H1 (cell line): ENCODE measurements at regions not wholly inside any gene's neighbourhood (a gene's known extent, or its start where the extent isn't known, plus 50 kb on each side); places are given as distances from the start of the nearest gene placed in this dataset.

Experiments used
- CTCF ChIA-PET: fragments of 300-600 bp; sonication (Branson Sonifier 250); formaldehyde crosslinking; loops from one replicate; lab custom pipeline; 2021; ENCODE audit not compliant: partially characterized antibody; lab: Charles Lee
- POLR2A ChIA-PET: fragments of 300-600 bp; sonication (Branson Sonifier 250); formaldehyde crosslinking; loops from one replicate; lab custom pipeline; 2021; ENCODE audit warnings: inconsistent platforms; ENCODE audit not compliant: partially characterized antibody; lab: Charles Lee
- DNase-seq, 2 experiments: peaks; one replicate each; pipeline versions ENCODE4 v3.0.0 to v3.0.0-alpha.2; 2010 to 2022; ENCODE audit warnings: low spot score in 2 of 2, low read depth in 1 of 2, mixed read lengths in 1 of 2
- FAIRE-seq: peaks from 2 replicates; lab custom pipeline; 2011; peaks lifted over from hg19 to GRCh38; lab: Jason Lieb, UNC
- H2AFZ ChIP-seq: 2 replicates; pipeline ENCODE4 v1.8.1; 2012; ENCODE audit warnings: low read length, inconsistent platforms
- H2AK5ac ChIP-seq: 2 replicates; pipeline ENCODE4 v1.6.1; 2013; ENCODE audit warnings: low read depth, low read length
- H2BK120ac ChIP-seq: replicated peaks from 2 replicates; pipeline ENCODE3; 2013; ENCODE audit warnings: low read depth, low read length, inconsistent platforms
- H2BK12ac ChIP-seq: 2 replicates; pipeline ENCODE4 v1.6.1; 2013; ENCODE audit warnings: low read depth, low read length
- H2BK15ac ChIP-seq: 2 replicates; pipeline ENCODE4 v1.6.1; 2013; ENCODE audit warnings: low read length
- H2BK20ac ChIP-seq: 2 replicates; pipeline ENCODE4 v1.6.1; 2013; ENCODE audit warnings: low read length
- H2BK5ac ChIP-seq: 2 replicates; pipeline ENCODE4 v1.6.1; 2013; ENCODE audit warnings: low read depth, low read length
- H3K14ac ChIP-seq: 2 replicates; pipeline ENCODE4 v1.6.1; 2013; ENCODE audit warnings: inconsistent platforms; ENCODE audit not compliant: insufficient read length
- H3K18ac ChIP-seq: 2 replicates; pipeline ENCODE4 v1.6.1; 2013; ENCODE audit warnings: low read length; ENCODE audit errors: extremely low read depth
- H3K23ac ChIP-seq: 2 replicates; pipeline ENCODE4 v1.6.1; 2013; ENCODE audit warnings: inconsistent platforms; ENCODE audit not compliant: insufficient read length
- H3K23me2 ChIP-seq: 2 replicates; pipeline ENCODE4 v1.6.1; 2013; ENCODE audit warnings: low read depth, low read length
- H3K27ac ChIP-seq: 2 replicates; pipeline ENCODE4 v1.6.1; 2011; ENCODE audit warnings: low read depth, low read length, inconsistent platforms
- H3K27me3 ChIP-seq, 4 experiments: replicated peaks in 1 of 4; 1 replicate in 1 of 4; 2 replicates in 3 of 4; pipeline versions ENCODE4 v1.6.1 to v1.8.1; 2011 to 2013; ENCODE audit warnings: low read length in 3 of 4, mild to moderate bottlenecking in 3 of 4, inconsistent platforms in 2 of 4, mixed read lengths in 2 of 4, moderate library complexity in 1 of 4; ENCODE audit not compliant: control insufficient read depth in 3 of 4, insufficient read depth in 3 of 4; ENCODE audit errors: extremely low read depth in 1 of 4
- H3K36me3 ChIP-seq, 4 experiments: 2 replicates each; pipeline versions ENCODE4 v1.6.1 to v1.8.1; 2011 to 2013; ENCODE audit warnings: mild to moderate bottlenecking in 4 of 4, low read length in 3 of 4, moderate library complexity in 2 of 4, control low read depth in 1 of 4, inconsistent platforms in 1 of 4; ENCODE audit not compliant: insufficient read depth in 4 of 4, control insufficient read depth in 2 of 4
- H3K4ac ChIP-seq: replicated peaks from 2 replicates; pipeline ENCODE3; 2013; ENCODE audit warnings: low read length, low read depth, mixed read lengths, inconsistent platforms; ENCODE audit not compliant: insufficient read length
- H3K4me1 ChIP-seq, 4 experiments: replicated peaks in 1 of 4; 1 replicate in 1 of 4; 2 replicates in 3 of 4; pipeline versions ENCODE4 v1.6.1 to v1.8.1; 2011 to 2013; ENCODE audit warnings: low read length in 3 of 4, inconsistent platforms in 2 of 4, mixed read lengths in 1 of 4; ENCODE audit not compliant: insufficient read depth in 4 of 4, control insufficient read depth in 3 of 4
- H3K4me2 ChIP-seq, 2 experiments: 2 replicates each; pipeline versions ENCODE4 v1.6.1 to v1.8.1; 2011 to 2013; ENCODE audit warnings: low read depth in 2 of 2, low read length in 2 of 2, control low read depth in 1 of 2, inconsistent platforms in 1 of 2, mild to moderate bottlenecking in 1 of 2; ENCODE audit not compliant: insufficient read depth in 1 of 2
- H3K4me3 ChIP-seq, 4 experiments: fragments of 200-600, 300-600 bp in 1 of 4; sonication (generic), shearing (Covaris generic), sonication (Bioruptor Twin) in 1 of 4; 2 replicates each; pipeline versions ENCODE4 v1.5.1 to v1.8.1; 2011 to 2016; ENCODE audit warnings: low read length in 4 of 4, low read depth in 3 of 4, control low read depth in 2 of 4, inconsistent platforms in 2 of 4, mild to moderate bottlenecking in 2 of 4, mixed read lengths in 1 of 4, moderate library complexity in 1 of 4; ENCODE audit not compliant: insufficient read depth in 2 of 4; ENCODE audit errors: extremely low read depth in 1 of 4
- H3K56ac ChIP-seq: replicated peaks from 2 replicates; pipeline ENCODE3; 2013; ENCODE audit warnings: low read depth, mild to moderate bottlenecking, mixed read lengths, low read length, inconsistent platforms; ENCODE audit not compliant: insufficient read length
- H3K79me1 ChIP-seq: 2 replicates; pipeline ENCODE4 v1.6.1; 2013; ENCODE audit warnings: low read depth, low read length, control low read depth
- H3K79me2 ChIP-seq, 2 experiments: 2 replicates each; pipeline versions ENCODE4 v1.6.1 to v1.8.1; 2012 to 2013; ENCODE audit warnings: low read length in 2 of 2, mild to moderate bottlenecking in 2 of 2, inconsistent platforms in 1 of 2; ENCODE audit not compliant: insufficient read depth in 2 of 2, control insufficient read depth in 1 of 2
- H3K9ac ChIP-seq, 4 experiments: replicated peaks in 1 of 4; 1 replicate in 1 of 4; 2 replicates in 3 of 4; pipeline versions ENCODE4 v1.6.1 to v1.8.1; 2011 to 2013; ENCODE audit warnings: low read depth in 3 of 4, low read length in 3 of 4, control low read depth in 2 of 4, mild to moderate bottlenecking in 2 of 4, moderate library complexity in 2 of 4, inconsistent platforms in 1 of 4; ENCODE audit errors: extremely low read depth in 1 of 4
- H3K9me3 ChIP-seq, 2 experiments: 2 replicates each; pipeline versions ENCODE4 v1.6.1 to v1.8.1; 2012 to 2013; ENCODE audit warnings: mild to moderate bottlenecking in 2 of 2, moderate library complexity in 2 of 2, control low read depth in 1 of 2, inconsistent platforms in 1 of 2, low read depth in 1 of 2, low read length in 1 of 2, mixed read lengths in 1 of 2; ENCODE audit not compliant: insufficient read depth in 2 of 2
- H4K20me1 ChIP-seq, 2 experiments: replicated peaks in 1 of 2; 2 replicates each; pipeline versions ENCODE3 to v1.8.1; 2011 to 2013; ENCODE audit warnings: inconsistent platforms in 2 of 2, low read length in 2 of 2, mild to moderate bottlenecking in 1 of 2; ENCODE audit not compliant: insufficient read depth in 2 of 2, control insufficient read depth in 1 of 2
- H4K5ac ChIP-seq: 2 replicates; pipeline ENCODE4 v1.6.1; 2013; ENCODE audit warnings: low read length, low read depth, mixed read lengths, inconsistent platforms; ENCODE audit not compliant: insufficient read length
- H4K8ac ChIP-seq: 2 replicates; pipeline ENCODE4 v1.8.0; 2013; ENCODE audit warnings: mild to moderate bottlenecking, moderate library complexity, low read length, inconsistent platforms; ENCODE audit not compliant: insufficient read depth; ENCODE audit errors: extremely low read depth
- H4K91ac ChIP-seq: replicated peaks from 2 replicates; pipeline ENCODE3; 2013; ENCODE audit warnings: low read length, mixed read lengths, inconsistent platforms; ENCODE audit not compliant: insufficient read length
- CBX5 ChIP-seq: fragments of 300-800, 300-1000 bp; sonication (generic); IDR thresholded peaks from 2 replicates; pipeline ENCODE4 v1.7.1; 2016; ENCODE audit warnings: antibody characterized with exemption, low read length, low read depth
- EP300 ChIP-seq, 2 experiments: IDR thresholded peaks; 1 replicate in 1 of 2; 2 replicates in 1 of 2; pipeline ENCODE4 v1.6.1; 2011 to 2012; ENCODE audit warnings: low read depth in 2 of 2, low read length in 2 of 2, mild to moderate bottlenecking in 2 of 2, borderline replicate concordance in 1 of 2, inconsistent platforms in 1 of 2, moderate library complexity in 1 of 2
- JUND ChIP-seq: IDR thresholded peaks from 2 replicates; pipeline ENCODE4 v1.6.1; 2011; ENCODE audit warnings: mild to moderate bottlenecking, improper control_type of control experiment, low read length
- MAFK ChIP-seq: IDR thresholded peaks from 2 replicates; pipeline ENCODE4 v1.6.1; 2012; ENCODE audit warnings: low read depth, mild to moderate bottlenecking, improper control_type of control experiment, low read length
- NANOG ChIP-seq: IDR thresholded peaks from 2 replicates; pipeline ENCODE4 v1.6.1; 2011; ENCODE audit warnings: low read length, low read depth, mild to moderate bottlenecking, inconsistent platforms; ENCODE audit not compliant: insufficient read depth, poor library complexity, severe bottlenecking
- RBBP5 ChIP-seq: IDR thresholded peaks from 2 replicates; pipeline ENCODE4 v1.7.1; 2012; ENCODE audit warnings: low read depth, mild to moderate bottlenecking, inconsistent platforms, low read length, moderate library complexity, borderline replicate concordance
- SIRT6 ChIP-seq: IDR thresholded peaks from one replicate; pipeline ENCODE4 v1.7.1; 2012; ENCODE audit warnings: low read length, inconsistent platforms
- SP2 ChIP-seq: IDR thresholded peaks from 2 replicates; pipeline ENCODE4 v1.6.1; 2012; ENCODE audit warnings: mild to moderate bottlenecking, low read length, inconsistent platforms
- TAF1 ChIP-seq: IDR thresholded peaks from 2 replicates; pipeline ENCODE4 v1.6.1; 2011; ENCODE audit warnings: mild to moderate bottlenecking, low read depth, low read length
- TAF7 ChIP-seq: optimal IDR thresholded peaks from 2 replicates; pipeline ENCODE3; 2011; ENCODE audit warnings: low read depth, mild to moderate bottlenecking, inconsistent platforms, low read length, moderate library complexity, borderline replicate concordance
- WGBS, 2 experiments: shearing (Covaris generic) in 1 of 2; methylation state at CpG; one replicate each; pipeline versions ENCODE4 v1.1.6 to v1.1.7; 2013 to 2015; ENCODE audit warnings: low lambda C conversion rate in 2 of 2, mixed read lengths in 2 of 2, inconsistent platforms in 1 of 2, low coverage in 1 of 2, missing lambda C conversion rate in 1 of 2; ENCODE audit not compliant: insufficient replicate concordance in 2 of 2, insufficient coverage in 1 of 2, insufficient read length in 1 of 2; ENCODE audit errors: extremely low coverage in 1 of 2, missing lambda C conversion rate in 1 of 2; 5-methylcytosine and 5-hydroxymethylcytosine counted together
- TF ChIP-seq, protein P1 (sequence below): IDR thresholded peaks from 2 replicates; pipeline ENCODE4 v1.6.1; 2012; ENCODE audit warnings: inconsistent platforms
- TF ChIP-seq, protein P2 (sequence below): IDR thresholded peaks from 2 replicates; pipeline ENCODE4 v1.6.1; 2011; ENCODE audit warnings: low read length, improper control_type of control experiment
- TF ChIP-seq, protein P3 (sequence below): IDR thresholded peaks from 2 replicates; pipeline ENCODE4 v1.6.1; 2012; ENCODE audit warnings: inconsistent platforms

DNA sequence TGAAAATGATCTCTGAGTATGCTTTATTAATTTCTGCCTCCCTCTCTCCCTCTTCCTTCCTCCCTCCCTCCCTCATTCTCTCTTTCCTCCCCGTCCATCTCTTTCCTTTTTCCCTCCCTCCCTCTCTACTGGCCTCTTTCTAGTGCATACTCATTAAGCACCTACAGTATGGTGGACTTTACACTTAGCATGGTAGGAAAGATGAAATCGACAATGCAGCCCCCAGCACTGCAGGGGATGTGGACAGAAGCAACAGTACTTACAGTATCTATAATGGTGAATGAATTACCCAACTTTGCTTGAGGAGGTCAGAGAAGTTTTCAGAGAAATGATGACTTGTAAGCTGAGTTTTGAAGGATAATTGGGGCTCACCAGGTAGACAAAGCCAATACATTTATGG, 143.8 kb upstream of the RPS6KA3 start:
- no peak overlapping the region for H2BK15ac ChIP-seq
- H2BK12ac ChIP-seq, result no peak overlapping the region
- H4K5ac ChIP-seq, result no peak overlapping the region
- POLR2A ChIA-PET, result no interaction called here
- H4K91ac ChIP-seq, result no peak overlapping the region
- H2BK20ac ChIP-seq, result no peak overlapping the region
- no peak overlapping the region for H3K4ac ChIP-seq
- no peak overlapping the region for H2BK120ac ChIP-seq
- H2AK5ac ChIP-seq, result no peak overlapping the region
- no peaks in the 10 kb centered on the region for H3K27me3 ChIP-seq
- H3K79me1 ChIP-seq, result no peaks in the 10 kb centered on the region
- H3K36me3 ChIP-seq, result no peaks in the 10 kb centered on the region
- no peaks in the 10 kb centered on the region for H4K20me1 ChIP-seq
- H3K9ac ChIP-seq, result no peak overlapping the region
- H3K9me3 ChIP-seq, result no peaks in the 10 kb centered on the region
- H3K23me2 ChIP-seq, result no peaks in the 10 kb centered on the region
- H2AFZ ChIP-seq, result no peak overlapping the region
- no peaks in the 10 kb centered on the region for H3K4me1 ChIP-seq
- H4K8ac ChIP-seq, result no peak overlapping the region
- no peak overlapping the region for H2BK5ac ChIP-seq
- no peak overlapping the region for H3K18ac ChIP-seq
- no peaks in the 10 kb centered on the region for H3K79me2 ChIP-seq
- H3K27ac ChIP-seq, result no peak overlapping the region
- FAIRE-seq, result no peak
- H3K14ac ChIP-seq, result no peak overlapping the region
- WGBS, 2 experiments, result 83% methylated on average over 2 of the region's 2 CpGs; no CpG with 5 or more reads in 1 of the 2 experiments
- no peak overlapping the region for H3K4me3 ChIP-seq
- CTCF ChIA-PET, result no interaction called here
- H3K23ac ChIP-seq, result no peak overlapping the region
- H3K4me2 ChIP-seq, result no peak overlapping the region
- no peak for DNase-seq
- H3K56ac ChIP-seq, result no peak overlapping the region
- TF ChIP-seq RBBP5, result no peak
- no peak for TF ChIP-seq TAF1
- no peak for TF ChIP-seq EP300 (IDR thresholded peaks at IDR 0.05; ENCODE audit: borderline replicate concordance in 1 of 2, low read depth in 2 of 2, low read length in 2 of 2)
- TF ChIP-seq NANOG, result no peak
- no peak for TF ChIP-seq SP2
- no peak for TF ChIP-seq MAFK
- TF ChIP-seq CBX5, result no peak
- TF ChIP-seq, protein P1, sequence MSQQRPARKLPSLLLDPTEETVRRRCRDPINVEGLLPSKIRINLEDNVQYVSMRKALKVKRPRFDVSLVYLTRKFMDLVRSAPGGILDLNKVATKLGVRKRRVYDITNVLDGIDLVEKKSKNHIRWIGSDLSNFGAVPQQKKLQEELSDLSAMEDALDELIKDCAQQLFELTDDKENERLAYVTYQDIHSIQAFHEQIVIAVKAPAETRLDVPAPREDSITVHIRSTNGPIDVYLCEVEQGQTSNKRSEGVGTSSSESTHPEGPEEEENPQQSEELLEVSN, result no peak
- TF ChIP-seq TAF7, result no peak
- TF ChIP-seq JUND, result no peak
- TF ChIP-seq SIRT6, result no peak
- TF ChIP-seq, protein P2, sequence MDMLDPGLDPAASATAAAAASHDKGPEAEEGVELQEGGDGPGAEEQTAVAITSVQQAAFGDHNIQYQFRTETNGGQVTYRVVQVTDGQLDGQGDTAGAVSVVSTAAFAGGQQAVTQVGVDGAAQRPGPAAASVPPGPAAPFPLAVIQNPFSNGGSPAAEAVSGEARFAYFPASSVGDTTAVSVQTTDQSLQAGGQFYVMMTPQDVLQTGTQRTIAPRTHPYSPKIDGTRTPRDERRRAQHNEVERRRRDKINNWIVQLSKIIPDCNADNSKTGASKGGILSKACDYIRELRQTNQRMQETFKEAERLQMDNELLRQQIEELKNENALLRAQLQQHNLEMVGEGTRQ, result no peak
- TF ChIP-seq, protein P3, sequence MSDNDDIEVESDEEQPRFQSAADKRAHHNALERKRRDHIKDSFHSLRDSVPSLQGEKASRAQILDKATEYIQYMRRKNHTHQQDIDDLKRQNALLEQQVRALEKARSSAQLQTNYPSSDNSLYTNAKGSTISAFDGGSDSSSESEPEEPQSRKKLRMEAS, result no peak
